ENCODE measurements at regions not wholly inside any gene's neighbourhood (a gene's known extent, or its start where the extent isn't known, plus 50 kb on each side); places are given as distances from the start of the nearest gene placed in this dataset.
"Not testable (repeated sequence)": the region's sequence is repeated elsewhere in the genome, so short reads cannot be mapped to it uniquely, and the experiment has no call there.

- H3K9me3 ChIP-seq (ENCODE audit: low read length), result no peaks in the 10 kb centered on the region
- H2AFZ ChIP-seq (ENCODE audit: low read length), result no peak overlapping the region
- no peaks in the 10 kb centered on the region for H3K9me2 ChIP-seq (ENCODE audit: insufficient read depth, low read length)
- no TSS peak for BruUV-seq (replicated peaks)
- ChIA-PET POLR2A (interaction anchor here (1.2 kb wide), 1 partner anchor 15 kb away, joined by 3 read pairs; no protein-coding TSS in a partner anchor), CTCF (ENCODE audit: unreplicated experiment) (no interaction called here)
- no peak overlapping the region for H3K4me3 ChIP-seq (ENCODE audit: low read depth, low read length, poor library complexity, severe bottlenecking)
- H3K4me2 ChIP-seq (ENCODE audit: low read length), result no peak overlapping the region
- no peak overlapping the region for H3K27ac ChIP-seq (ENCODE audit: low read depth, low read length, poor library complexity, severe bottlenecking)
- no peak for DNase-seq (ENCODE audit: low spot score)
- no peaks in the 10 kb centered on the region for H4K20me1 ChIP-seq (ENCODE audit: insufficient read depth, low read length)
- no peaks in the 10 kb centered on the region for H3K36me3 ChIP-seq (ENCODE audit: insufficient read depth, low read length)
- no peaks in the 10 kb centered on the region for H3K79me2 ChIP-seq (ENCODE audit: insufficient read depth, low read depth, low read length)
- intact Hi-C loops (cut with micrococcal nuclease; ENCODE audit: unreplicated experiment), result no loop called here
- no peaks in the 10 kb centered on the region for H3K4me1 ChIP-seq (ENCODE audit: insufficient read depth, low read length, poor library complexity, severe bottlenecking)
- TF ChIP-seq CTCF (conservative IDR thresholded peaks at IDR 0.05; ENCODE audit: low read length), result no peak
- no peak for TF ChIP-seq EZH2phosphoT487 (IDR thresholded peaks at IDR 0.05; ENCODE audit: borderline replicate concordance, low read depth, low read length)
Observed at GRCh38 chr5:102099766-102100331, 196.2 kb downstream of the SLCO4C1 start.

GRCh38 chr5:102099083-102099482, 197.0 kb downstream of the SLCO4C1 start:
- intact Hi-C loops (cut with micrococcal nuclease; ENCODE audit: unreplicated experiment); H3K4me1 ChIP-seq (ENCODE audit: insufficient read depth, low read length, poor library complexity, severe bottlenecking); H3K36me3 ChIP-seq (ENCODE audit: insufficient read depth, low read length); H3K27ac ChIP-seq (ENCODE audit: low read depth, low read length, poor library complexity, severe bottlenecking); H3K4me2 ChIP-seq (ENCODE audit: low read length); H4K20me1 ChIP-seq (ENCODE audit: insufficient read depth, low read length); BruUV-seq (replicated peaks); DNase-seq (ENCODE audit: low spot score); H3K79me2 ChIP-seq (ENCODE audit: insufficient read depth, low read depth, low read length); H2AFZ ChIP-seq (ENCODE audit: low read length); H3K9me3 ChIP-seq (ENCODE audit: low read length); H3K9me2 ChIP-seq (ENCODE audit: insufficient read depth, low read length); H3K4me3 ChIP-seq (ENCODE audit: low read depth, low read length, poor library complexity, severe bottlenecking); CTCF ChIA-PET (ENCODE audit: unreplicated experiment): not testable (repeated sequence)
- POLR2A ChIA-PET, result interaction anchor here (1.2 kb wide), 1 partner anchor 15 kb away, joined by 3 read pairs; no protein-coding TSS in a partner anchor

GRCh38 chr5:102098606-102099005, 197.5 kb downstream of the SLCO4C1 start:
- H3K4me1 ChIP-seq (ENCODE audit: insufficient read depth, low read length, poor library complexity, severe bottlenecking); H3K4me2 ChIP-seq (ENCODE audit: low read length); H3K79me2 ChIP-seq (ENCODE audit: insufficient read depth, low read depth, low read length); H3K27ac ChIP-seq (ENCODE audit: low read depth, low read length, poor library complexity, severe bottlenecking); H4K20me1 ChIP-seq (ENCODE audit: insufficient read depth, low read length); H3K9me3 ChIP-seq (ENCODE audit: low read length); DNase-seq (ENCODE audit: low spot score); CTCF ChIA-PET (ENCODE audit: unreplicated experiment); intact Hi-C loops (cut with micrococcal nuclease; ENCODE audit: unreplicated experiment); H3K4me3 ChIP-seq (ENCODE audit: low read depth, low read length, poor library complexity, severe bottlenecking); H3K36me3 ChIP-seq (ENCODE audit: insufficient read depth, low read length); BruUV-seq (replicated peaks); H3K9me2 ChIP-seq (ENCODE audit: insufficient read depth, low read length); H2AFZ ChIP-seq (ENCODE audit: low read length): not testable (repeated sequence)
- POLR2A ChIA-PET, result interaction anchor here (1.2 kb wide), 1 partner anchor 14 kb away, joined by 3 read pairs; no protein-coding TSS in a partner anchor

GRCh38 chr5:102090770-102091169, 205.3 kb downstream of the SLCO4C1 start:
- no peak overlapping the region for H3K4me2 ChIP-seq (ENCODE audit: low read length)
- DNase-seq (ENCODE audit: low spot score), result peak; percentile 29

More at GRCh38 chr5:102090770-102091169, 205.3 kb downstream of the SLCO4C1 start:
- Histone ChIP-seq H3K36me3 (ENCODE audit: insufficient read depth, low read length) (no peaks in the 10 kb centered on the region), H3K4me3 (ENCODE audit: low read depth, low read length, poor library complexity, severe bottlenecking) (no peak overlapping the region), H2AFZ (ENCODE audit: low read length) (no peak overlapping the region), H3K4me1 (ENCODE audit: insufficient read depth, low read length, poor library complexity, severe bottlenecking) (no peaks in the 10 kb centered on the region), H3K9me3 (ENCODE audit: low read length) (no peaks in the 10 kb centered on the region), H3K27ac (ENCODE audit: low read depth, low read length, poor library complexity, severe bottlenecking) (no peak overlapping the region), H3K79me2 (ENCODE audit: insufficient read depth, low read depth, low read length) (no peaks in the 10 kb centered on the region), H3K9me2 (ENCODE audit: insufficient read depth, low read length) (no peaks in the 10 kb centered on the region), H4K20me1 (ENCODE audit: insufficient read depth, low read length) (no peaks in the 10 kb centered on the region)
- CTCF ChIA-PET (ENCODE audit: unreplicated experiment), result no interaction called here
- TF ChIP-seq EZH2phosphoT487 (IDR thresholded peaks at IDR 0.05; ENCODE audit: borderline replicate concordance, low read depth, low read length) (no peak), CTCF (conservative IDR thresholded peaks at IDR 0.05; ENCODE audit: low read length) (peak; percentile 70)
- POLR2A ChIA-PET, result interaction anchor here (0.9 kb wide), 1 partner anchor 19 kb away, joined by 3 read pairs; no protein-coding TSS in a partner anchor
- BruUV-seq (replicated peaks), result no TSS peak
- intact Hi-C loops (cut with micrococcal nuclease; ENCODE audit: unreplicated experiment), result no loop called here

Measured in OCI-LY7 (cell line).